CD4-positive, alpha-beta T cell treated with Interleukin-1 beta for 1 hour (primary cell): ENCODE measurements at regions not wholly inside any gene's neighbourhood (a gene's known extent, or its start where the extent isn't known, plus 50 kb on each side); places are given as distances from the start of the nearest gene placed in this dataset.
"Not testable (repeated sequence)": the region's sequence is repeated elsewhere in the genome, so short reads cannot be mapped to it uniquely, and the experiment has no call there.

Experiments used
- DNase-seq, 2 donors: peaks; one replicate each; pipeline ENCODE4 v3.0.0-alpha.2; 2020 to 2022

GRCh38 chr5:135177591-135177990 is 143.6 kb upstream of the PITX1 start:
- DNase-seq = no peak

DNA sequence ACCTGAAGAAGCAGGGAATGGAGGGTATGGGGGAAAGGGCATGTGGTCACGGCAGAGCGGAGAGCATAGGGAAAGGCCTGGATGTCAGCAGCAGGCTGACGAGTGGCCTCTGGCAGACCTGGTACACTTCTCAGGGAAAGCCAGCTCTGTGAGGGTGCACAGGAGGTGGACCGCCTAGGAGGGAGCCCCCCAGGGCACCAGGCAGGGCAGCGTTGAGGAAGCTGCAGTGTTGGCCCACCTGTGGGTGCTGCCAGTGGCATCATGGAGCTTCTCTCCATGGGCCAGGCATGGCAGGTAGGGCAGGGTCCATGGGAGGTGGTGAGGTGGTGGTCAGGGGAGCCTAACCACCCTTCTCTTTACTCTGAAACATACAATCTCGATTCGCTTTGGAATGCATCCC is 143.0 kb upstream of the PITX1 start:
- no peak for DNase-seq

GRCh38 chr5:135174315-135175096 is 140.5 kb upstream of the PITX1 start:
- DNase-seq = no peak

DNA sequence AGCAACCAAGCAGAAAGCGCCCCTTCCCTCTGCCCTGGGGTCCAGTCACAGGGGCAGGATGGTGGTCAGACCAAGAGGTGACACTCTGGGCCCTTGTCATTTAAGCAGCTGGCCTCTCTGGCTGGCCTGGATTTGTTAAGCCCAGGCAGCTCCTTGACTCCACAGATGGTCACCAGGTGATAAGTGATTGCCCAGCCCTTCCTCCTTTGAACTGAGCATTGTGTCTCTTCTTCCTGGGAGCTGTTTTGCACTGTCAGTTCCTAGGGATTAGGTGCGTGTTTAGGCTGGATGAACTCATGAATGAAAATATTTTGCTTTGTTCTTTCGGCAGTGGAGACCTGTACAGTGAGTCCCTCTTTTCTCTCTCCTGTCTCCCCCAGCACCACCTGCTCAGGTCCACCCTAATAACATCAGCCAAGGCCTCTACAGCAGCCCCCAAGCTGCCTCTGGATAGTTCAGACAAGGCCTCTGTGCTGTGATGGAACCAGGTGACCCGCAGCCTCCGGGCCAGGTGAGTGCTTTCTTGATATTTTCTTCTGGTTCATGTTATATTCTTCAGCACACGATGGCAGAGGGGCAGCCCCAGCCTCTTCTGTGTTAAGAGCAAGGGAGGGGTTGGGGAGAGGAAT is 139.7 kb upstream of the PITX1 start:
- DNase-seq = no peak

DNA sequence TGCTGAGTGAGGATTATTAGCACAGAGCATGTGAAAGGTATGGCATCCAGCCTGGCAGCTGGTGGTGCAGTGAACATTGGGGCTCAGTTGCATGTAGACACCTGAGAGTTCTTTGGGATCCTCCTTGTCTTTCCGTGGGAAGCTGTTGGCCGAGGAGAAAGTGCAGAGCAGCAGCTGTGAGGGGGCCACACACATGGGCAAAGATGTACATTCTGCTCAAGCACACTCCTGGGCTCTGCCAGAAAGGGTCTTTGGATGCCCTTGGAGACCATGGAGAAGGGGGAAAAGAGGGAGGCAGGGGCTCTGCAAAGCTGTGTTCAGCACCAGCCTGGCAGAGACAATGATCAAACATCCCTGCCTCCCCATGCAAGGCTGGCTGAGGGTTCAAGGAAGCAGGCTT is 138.7 kb upstream of the PITX1 start:
- DNase-seq = no peak

DNA sequence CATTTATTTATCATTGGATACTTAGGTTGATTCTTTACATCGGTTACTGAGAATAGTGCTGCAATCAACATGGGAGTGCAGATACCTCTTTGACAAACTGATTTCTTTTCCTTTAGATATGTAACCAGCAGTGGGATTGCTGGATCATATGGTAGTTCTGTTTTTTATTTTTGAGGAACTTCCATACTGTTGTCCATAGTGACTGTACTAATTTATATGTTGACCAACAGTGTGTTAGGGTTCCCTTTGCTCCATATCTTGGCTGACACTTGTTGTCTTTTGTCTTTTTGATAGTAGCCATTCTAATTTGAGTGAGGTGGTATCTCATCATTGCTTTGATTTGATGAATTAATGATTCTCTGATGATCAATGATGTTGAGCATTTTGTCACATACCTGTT is 137.3 kb upstream of the PITX1 start:
- DNase-seq = no peak

DNA sequence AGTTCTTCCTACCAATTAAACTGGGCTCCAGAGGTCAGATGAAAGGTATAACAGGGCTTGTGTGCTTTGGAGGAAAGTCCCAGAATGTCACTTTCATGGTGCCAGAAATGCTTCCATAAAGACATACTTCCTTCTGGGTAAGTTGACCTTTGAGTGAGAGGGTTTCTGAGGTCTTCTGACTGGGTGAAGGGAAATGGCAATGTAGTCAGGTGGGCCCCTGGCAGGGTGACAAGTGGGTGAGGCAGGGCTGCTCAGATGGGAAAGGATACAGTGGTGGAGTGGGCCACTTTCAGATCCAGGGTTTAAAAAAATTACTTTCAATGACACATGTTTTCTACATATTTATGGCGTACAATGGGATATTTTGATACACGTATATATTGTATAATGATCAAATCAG is 136.5 kb upstream of the PITX1 start:
- no peak for DNase-seq

GRCh38 chr5:135169753-135170152 is 135.7 kb upstream of the PITX1 start:
- no peak for DNase-seq

- no peak for DNase-seq
Measured at GRCh38 chr5:135167634-135168033, 133.6 kb upstream of the PITX1 start.

DNA sequence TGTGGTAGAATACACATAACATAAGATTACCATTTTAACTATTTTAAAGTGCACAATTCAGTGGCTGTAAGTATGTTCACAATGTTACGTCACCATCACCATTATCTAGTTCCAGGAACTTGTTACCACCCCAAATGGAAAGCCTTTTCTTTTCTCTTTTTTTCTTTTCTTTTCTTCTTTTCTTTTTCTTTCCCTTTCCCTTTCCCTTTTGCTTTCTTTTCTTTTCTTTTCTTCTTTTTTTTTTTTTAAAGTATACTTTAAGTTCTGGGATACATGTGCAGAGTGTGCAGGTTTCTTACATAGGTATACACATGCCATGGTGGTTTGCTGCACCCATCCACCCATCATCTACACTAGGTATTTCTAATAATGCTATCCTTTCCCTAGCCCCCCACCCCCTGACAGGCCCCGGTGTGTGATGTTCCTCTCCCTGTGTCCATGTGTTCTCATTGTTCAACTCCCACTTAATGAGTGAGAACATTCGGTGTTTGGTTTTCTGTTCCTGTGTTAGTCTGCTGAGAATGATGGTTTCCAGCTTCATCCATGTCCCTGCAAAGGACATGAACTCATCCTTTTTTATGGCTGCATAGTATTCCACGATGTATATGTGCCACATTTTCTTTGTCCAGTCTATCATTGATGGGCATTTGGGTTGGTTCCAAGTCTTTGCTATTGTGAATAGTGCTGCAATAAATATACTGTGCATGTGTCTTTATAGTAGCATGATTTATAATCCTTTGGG is 131.0 kb upstream of the PITX1 start:
- not testable (repeated sequence) for DNase-seq

DNA sequence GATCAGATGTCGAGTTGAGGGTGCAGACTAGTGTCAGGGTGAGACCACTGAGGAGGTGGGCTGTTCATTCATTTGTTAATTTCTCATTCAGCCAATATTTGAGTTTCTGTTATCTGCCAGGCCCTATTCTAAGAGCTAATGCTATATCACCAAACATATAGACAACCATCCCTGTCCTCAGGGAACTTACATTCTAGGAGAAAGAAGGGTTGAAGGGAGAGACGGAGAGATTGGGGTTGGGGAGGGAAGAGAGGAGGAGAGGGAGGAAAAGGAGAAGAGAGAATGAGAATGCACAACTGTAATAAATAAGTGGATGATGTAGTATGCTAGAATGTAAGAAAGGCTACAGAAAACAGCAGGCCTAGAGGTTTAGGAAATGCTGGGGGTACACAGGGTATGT is 129.9 kb upstream of the PITX1 start:
- no peak for DNase-seq

DNA sequence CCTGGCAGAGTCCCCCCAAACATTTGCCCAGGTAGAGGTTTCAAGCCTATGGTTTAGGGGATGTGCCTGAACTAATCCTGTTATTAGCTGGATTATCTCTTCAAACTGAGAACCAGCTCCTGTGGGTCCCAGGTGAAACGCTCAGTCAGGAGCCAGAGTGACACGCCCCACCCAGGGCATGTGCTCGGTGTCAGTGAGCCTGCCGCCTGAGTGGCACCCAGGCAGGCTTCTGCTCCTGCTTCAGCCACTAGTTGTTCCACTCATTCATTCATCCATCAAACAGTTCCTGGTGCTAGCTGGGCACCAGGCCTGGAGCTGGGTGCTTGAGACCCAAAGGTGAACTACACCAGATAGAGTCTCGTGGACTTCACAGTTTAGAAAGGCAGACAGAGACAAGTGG is 129.4 kb upstream of the PITX1 start:
- DNase-seq = no peak

DNA sequence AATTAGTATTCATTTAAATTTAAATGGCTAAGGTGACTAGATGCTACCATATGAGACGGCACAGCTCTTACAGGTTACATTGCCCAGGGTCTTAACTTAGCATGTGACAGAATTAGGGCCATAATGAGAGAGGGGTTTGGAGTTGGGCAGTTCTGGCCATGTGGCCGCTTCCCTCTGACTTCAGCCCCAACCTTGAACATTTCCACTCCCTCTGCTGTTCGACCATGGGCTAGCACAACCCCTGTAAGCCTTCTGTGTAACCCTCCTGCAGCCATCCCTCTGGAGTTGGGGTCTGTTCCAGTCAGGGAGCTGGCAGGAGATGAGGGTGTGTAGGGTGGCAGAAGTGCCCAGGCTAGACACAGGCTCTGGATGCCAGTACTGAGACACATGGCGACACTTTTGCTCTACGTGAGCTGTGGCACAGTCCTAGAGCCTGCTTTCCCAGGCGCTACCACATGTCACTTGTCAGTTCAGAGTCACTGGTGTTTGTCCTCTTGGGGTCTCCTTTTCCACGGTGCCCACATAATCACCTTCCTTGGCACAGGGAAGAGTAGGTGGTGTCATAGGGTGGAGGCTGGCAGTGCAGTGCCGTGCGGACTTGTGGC is 128.7 kb upstream of the PITX1 start:
- DNase-seq = no peak

DNA sequence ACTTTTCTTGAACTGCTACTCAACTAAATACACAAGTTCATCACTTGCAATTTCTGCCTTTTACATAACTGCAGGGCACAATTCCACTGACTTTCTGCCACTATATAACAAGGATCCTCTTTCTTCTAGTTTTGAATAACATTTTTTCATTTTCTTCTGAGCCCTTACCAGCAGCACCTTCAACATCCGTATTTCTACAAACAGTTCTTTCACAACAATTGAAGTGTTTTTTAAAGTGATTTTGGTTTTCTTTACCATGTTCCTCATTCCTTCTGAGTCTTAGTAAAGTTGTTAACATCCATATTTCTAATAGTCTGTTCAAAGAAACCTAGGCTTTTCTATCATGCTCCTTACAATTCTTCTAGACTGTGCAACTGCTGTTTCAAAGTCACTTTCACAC is 127.2 kb upstream of the PITX1 start:
- DNase-seq = no peak

DNA sequence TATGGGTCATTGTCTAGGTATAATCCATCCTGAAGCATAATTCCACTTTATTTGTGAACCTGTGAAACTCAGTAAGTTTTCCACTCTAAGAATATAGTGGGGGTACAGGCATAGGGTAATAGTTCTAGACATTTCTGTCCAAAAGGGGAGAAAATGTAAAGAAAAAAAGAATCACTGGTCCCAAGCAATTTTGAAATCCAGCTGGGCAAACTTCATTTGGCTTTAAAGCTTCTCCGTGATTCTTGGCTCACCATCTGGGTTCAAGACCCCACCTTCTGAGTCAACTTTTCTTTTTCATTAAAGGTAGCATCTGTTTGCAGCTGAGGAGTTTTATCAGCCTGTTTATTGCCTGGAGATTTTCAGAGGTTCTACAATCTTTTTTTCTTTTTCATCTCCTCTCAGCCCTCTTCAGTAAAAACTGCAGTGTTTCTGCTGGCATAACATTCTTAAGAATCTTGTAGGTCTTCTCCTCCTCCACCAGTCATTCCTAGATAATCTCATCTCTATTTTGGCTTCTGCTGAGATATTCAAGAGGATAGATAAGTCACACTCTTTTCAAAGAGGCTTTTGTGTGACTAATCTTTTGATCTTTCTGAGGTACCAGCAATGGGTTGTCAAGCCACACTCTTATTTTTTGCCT is 126.1 kb upstream of the PITX1 start:
- DNase-seq = no peak

GRCh38 chr5:135159626-135160025 is 125.6 kb upstream of the PITX1 start:
- no peak for DNase-seq

DNA sequence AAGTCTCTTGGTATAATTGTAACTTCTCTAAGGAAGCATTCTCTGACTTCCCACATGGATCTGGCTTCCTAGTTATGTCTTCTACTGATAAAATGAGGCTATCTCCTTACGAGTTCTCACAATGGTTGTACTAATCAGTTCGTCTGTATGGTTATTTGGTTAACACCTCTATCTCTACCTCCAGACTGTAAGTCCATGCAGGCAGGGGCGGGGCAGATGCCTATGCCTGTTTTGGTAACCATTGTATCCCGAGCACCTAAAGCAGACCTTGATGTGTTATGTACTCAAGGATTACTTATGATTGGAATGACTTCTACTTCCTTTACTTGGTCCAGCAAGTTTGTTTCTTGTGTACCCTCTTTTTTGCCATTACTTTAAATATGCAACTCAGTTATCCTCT is 125.0 kb upstream of the PITX1 start:
- no peak for DNase-seq

DNA sequence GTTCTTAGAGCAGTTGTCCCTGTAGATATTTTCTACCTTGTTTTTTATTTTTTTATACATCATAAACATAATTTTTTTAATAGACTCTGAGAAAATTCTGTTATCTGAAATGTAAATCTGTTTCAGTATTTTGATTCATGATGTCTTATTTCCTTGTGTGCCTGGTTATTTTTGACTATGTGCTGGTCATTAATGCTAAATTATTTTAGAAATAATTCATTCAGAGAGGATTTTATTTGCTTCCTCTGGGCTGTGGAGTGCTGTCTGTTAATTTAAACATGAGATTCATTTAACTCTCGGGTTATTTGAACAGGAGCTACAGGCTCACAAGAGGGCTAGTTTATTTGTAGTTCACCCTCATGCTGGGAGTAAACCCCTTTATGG is 124.3 kb upstream of the PITX1 start:
- DNase-seq = no peak

DNA sequence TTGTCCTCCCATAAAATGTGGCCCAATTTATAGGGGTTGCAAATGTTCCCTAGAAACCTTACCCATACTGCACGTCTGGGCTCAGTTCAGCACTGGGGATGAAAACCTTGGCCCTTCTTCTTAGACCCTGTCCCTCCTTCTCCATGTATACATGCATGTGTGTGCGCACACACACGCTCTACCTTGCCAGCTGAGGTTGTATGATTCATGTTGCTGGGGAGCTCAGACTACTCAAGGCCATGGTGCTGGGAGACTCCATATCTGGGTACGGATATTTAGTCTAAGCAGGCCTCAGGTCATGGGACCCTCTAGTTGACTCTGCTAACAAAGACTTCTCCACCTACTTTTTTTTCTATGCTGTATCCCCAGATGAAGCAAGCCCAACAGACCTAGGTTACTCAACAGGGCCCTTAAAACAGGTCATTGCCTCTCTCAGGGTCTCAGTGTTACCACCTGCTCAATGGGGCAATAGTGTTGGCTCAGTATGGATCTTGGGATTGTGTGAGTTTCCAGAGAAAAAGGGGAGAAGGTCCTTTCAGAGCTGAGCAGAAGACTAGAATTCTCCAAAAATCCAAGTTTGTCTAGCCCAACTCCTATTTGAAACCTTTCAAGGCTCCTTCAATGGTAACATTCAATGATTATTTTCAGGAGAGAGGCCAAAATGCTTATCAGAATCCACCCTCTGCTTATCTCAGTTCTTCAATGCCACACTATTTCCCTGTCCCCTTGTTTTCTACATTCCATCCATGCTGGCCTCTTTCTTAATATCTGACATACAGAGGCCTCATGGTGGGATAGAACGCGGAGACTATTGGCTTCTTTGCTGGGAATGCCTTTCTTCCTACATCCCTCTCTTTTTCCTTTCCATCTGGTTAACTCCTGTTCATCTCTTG is 123.6 kb upstream of the PITX1 start:
- DNase-seq = no peak

DNA sequence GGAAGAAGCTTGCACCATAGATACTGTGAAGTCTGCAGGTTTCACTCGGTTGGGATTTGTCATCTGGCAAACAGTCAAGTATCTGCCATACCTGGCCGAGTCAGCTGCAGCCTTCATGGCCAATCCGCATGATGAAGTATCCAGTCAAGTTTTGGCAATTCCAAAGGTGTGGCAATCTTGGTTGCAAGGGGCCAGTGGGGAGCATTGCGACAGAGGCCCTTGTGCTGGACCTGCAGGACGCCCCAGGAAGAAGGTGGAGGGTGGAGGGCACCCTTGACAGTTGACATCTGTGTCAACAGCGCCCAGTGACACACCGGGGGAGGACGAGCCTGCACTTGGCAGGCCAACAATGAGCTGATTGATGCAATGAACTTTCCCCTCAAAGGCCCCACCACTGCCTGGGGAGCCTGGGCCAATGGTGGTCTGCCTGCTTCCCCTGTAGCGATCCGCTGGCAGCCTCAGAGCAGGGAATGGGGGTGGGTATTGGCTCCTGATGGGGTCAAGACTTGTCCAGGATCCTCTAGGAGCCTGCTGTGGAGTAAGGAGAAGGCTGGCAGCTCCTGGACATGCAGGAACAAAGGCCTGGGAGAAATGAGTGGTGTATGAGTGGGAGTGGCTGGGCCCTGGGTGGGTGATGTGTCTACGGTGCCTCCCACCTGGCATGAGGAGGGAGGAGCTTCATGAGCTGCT is 122.8 kb upstream of the PITX1 start:
- no peak for DNase-seq

DNA sequence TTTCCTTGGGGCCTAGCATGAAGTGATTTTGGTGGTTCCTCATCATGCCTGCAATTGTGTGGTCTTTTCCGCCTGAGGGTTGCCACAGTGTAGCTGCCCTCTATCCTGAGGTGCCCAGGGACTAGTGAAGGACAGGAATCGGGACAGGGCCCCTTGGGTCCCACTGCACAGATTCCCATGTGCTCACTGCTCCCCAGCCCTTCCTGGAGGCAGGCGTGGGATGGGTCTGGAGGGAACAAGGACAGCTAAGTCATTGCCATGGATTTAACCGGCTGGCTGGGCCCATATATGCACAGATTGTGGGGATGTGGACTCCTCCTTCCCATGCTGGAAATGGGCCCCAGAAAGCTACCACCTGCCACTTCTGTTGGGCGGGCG is 122.3 kb upstream of the PITX1 start:
- DNase-seq = no peak
